ENCODE measurements at regions not wholly inside any gene's neighbourhood (a gene's known extent, or its start where the extent isn't known, plus 50 kb on each side); places are given as distances from the start of the nearest gene placed in this dataset.

DNA sequence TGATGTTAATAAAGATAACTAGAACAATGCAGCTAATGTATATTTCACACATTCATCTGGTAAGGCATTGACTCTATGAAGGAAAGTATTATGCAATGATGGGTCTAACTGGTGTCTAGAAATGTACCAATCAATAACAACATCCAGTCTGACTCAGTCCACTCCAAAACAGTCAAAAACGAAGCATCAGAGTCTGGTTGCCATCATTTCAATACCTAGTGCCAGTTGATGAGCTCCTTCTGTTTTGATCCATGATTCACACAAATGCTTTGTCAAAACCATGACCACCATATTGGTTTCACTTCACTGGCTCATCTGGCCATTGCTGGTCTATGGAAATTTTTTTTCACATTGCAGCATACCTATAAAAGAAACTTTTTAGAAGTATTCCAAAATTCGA is 747.2 kb upstream of the TMEM132C start:
- Histone ChIP-seq H3K4me2 (ENCODE audit: control insufficient read depth, insufficient read depth) (no peak overlapping the region), H2AFZ (ENCODE audit: control insufficient read depth, low read depth, low read length) (no peak overlapping the region), H3K4me3 (no peak overlapping the region), H3K27ac (ENCODE audit: control insufficient read depth, insufficient read depth) (no peak overlapping the region), H3K27me3 (replicated peaks in 1 of 2; ENCODE audit: control insufficient read depth in 2 of 2, insufficient read depth in 2 of 2, low read length in 1 of 2) (no peaks in the 10 kb centered on the region), H3K9me3 (replicated peaks; ENCODE audit: control insufficient read depth, insufficient read depth, low read length) (no peaks in the 10 kb centered on the region; the same call in 2 of the 3 replicates), H3K36me3 (ENCODE audit: control insufficient read depth in 2 of 2, insufficient read depth in 2 of 2, low read length in 1 of 2) (no peaks in the 10 kb centered on the region), H3K4me1 (ENCODE audit: control insufficient read depth, insufficient read depth, low read length) (no peaks in the 10 kb centered on the region), H4K20me1 (ENCODE audit: control insufficient read depth, insufficient read depth) (no peaks in the 10 kb centered on the region), H3K79me2 (ENCODE audit: control insufficient read depth, insufficient read depth, low read length) (no peaks in the 10 kb centered on the region), H3K9ac (ENCODE audit: control insufficient read depth, insufficient read depth, low read length) (no peak overlapping the region)
- FAIRE-seq (no peak), ATAC-seq (no peak), DNase-seq (ENCODE audit: low read depth, low spot score) (no peak)
- TF ChIP-seq BMI1 (IDR thresholded peaks at IDR 0.05; ENCODE audit: borderline replicate concordance) (no peak), RCOR1 (conservative IDR thresholded peaks at IDR 0.05; ENCODE audit: low read depth, low read length) (no peak), CBX3 (IDR thresholded peaks at IDR 0.05; ENCODE audit: borderline replicate concordance, low read depth) (no peak), FOXK2 (IDR thresholded peaks at IDR 0.05) (no peak), RELA (IDR thresholded peaks at IDR 0.05; ENCODE audit: borderline replicate concordance, partially characterized antibody) (no peak), GATAD2B (conservative IDR thresholded peaks at IDR 0.05; ENCODE audit: low read depth) (no peak), NFIC (IDR thresholded peaks at IDR 0.05; ENCODE audit: low read depth, low read length) (no peak), NRF1 (conservative IDR thresholded peaks at IDR 0.05; ENCODE audit: low read depth, low read length) (no peak), YY1 (IDR thresholded peaks at IDR 0.05; ENCODE audit: low read depth, low read length) (no peak), TARDBP (IDR thresholded peaks at IDR 0.05; ENCODE audit: borderline replicate concordance) (no peak), SUZ12 (IDR thresholded peaks at IDR 0.05; ENCODE audit: unreplicated experiment) (no peak), PML (IDR thresholded peaks at IDR 0.05; ENCODE audit: low read length) (no peak), KAT2A (conservative IDR thresholded peaks at IDR 0.05; ENCODE audit: control insufficient read depth, low read depth, low read length) (no peak), DPF2 (IDR thresholded peaks at IDR 0.05) (no peak), SPI1 (IDR thresholded peaks at IDR 0.05; ENCODE audit: borderline replicate concordance, insufficient read depth, low read depth, low read length) (no peak)
- TF ChIP-seq, protein P1, sequence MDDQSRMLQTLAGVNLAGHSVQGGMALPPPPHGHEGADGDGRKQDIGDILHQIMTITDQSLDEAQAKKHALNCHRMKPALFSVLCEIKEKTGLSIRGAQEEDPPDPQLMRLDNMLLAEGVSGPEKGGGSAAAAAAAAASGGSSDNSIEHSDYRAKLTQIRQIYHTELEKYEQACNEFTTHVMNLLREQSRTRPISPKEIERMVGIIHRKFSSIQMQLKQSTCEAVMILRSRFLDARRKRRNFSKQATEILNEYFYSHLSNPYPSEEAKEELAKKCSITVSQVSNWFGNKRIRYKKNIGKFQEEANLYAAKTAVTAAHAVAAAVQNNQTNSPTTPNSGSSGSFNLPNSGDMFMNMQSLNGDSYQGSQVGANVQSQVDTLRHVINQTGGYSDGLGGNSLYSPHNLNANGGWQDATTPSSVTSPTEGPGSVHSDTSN (IDR thresholded peaks at IDR 0.05; ENCODE audit: insufficient replicate concordance, low read depth, low read length) = no peak
- TF ChIP-seq, protein P2, sequence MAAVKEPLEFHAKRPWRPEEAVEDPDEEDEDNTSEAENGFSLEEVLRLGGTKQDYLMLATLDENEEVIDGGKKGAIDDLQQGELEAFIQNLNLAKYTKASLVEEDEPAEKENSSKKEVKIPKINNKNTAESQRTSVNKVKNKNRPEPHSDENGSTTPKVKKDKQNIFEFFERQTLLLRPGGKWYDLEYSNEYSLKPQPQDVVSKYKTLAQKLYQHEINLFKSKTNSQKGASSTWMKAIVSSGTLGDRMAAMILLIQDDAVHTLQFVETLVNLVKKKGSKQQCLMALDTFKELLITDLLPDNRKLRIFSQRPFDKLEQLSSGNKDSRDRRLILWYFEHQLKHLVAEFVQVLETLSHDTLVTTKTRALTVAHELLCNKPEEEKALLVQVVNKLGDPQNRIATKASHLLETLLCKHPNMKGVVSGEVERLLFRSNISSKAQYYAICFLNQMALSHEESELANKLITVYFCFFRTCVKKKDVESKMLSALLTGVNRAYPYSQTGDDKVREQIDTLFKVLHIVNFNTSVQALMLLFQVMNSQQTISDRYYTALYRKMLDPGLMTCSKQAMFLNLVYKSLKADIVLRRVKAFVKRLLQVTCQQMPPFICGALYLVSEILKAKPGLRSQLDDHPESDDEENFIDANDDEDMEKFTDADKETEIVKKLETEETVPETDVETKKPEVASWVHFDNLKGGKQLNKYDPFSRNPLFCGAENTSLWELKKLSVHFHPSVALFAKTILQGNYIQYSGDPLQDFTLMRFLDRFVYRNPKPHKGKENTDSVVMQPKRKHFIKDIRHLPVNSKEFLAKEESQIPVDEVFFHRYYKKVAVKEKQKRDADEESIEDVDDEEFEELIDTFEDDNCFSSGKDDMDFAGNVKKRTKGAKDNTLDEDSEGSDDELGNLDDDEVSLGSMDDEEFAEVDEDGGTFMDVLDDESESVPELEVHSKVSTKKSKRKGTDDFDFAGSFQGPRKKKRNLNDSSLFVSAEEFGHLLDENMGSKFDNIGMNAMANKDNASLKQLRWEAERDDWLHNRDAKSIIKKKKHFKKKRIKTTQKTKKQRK (IDR thresholded peaks at IDR 0.05; ENCODE audit: low read depth, low read length) = no peak
- TF ChIP-seq, protein P3, sequence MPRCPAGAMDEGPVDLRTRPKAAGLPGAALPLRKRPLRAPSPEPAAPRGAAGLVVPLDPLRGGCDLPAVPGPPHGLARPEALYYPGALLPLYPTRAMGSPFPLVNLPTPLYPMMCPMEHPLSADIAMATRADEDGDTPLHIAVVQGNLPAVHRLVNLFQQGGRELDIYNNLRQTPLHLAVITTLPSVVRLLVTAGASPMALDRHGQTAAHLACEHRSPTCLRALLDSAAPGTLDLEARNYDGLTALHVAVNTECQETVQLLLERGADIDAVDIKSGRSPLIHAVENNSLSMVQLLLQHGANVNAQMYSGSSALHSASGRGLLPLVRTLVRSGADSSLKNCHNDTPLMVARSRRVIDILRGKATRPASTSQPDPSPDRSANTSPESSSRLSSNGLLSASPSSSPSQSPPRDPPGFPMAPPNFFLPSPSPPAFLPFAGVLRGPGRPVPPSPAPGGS (IDR thresholded peaks at IDR 0.05; ENCODE audit: borderline replicate concordance, insufficient read depth, low read depth, low read length, poor library complexity, severe bottlenecking) = no peak
- intact Hi-C loops (cut with micrococcal nuclease; ENCODE audit: unreplicated experiment) = no loop called here
- in situ Hi-C loops (cut with MboI) = no loop called here
- POLR2A ChIA-PET = no interaction called here
- 2% methylated on average over 2 of the region's 2 CpGs for WGBS (ENCODE audit: insufficient coverage, insufficient replicate concordance, low lambda C conversion rate, missing lambda C conversion rate)
- SMC1A ChIA-PET (ENCODE audit: uncharacterized antibody, unreplicated experiment) = no interaction called here
- CTCF ChIA-PET = no interaction called here
- RAD21 ChIA-PET (ENCODE audit: unreplicated experiment) = no interaction called here
- no TSS peak for BruUV-seq (replicated peaks)
